ENCODE measurements at regions not wholly inside any gene's neighbourhood (a gene's known extent, or its start where the extent isn't known, plus 50 kb on each side); places are given as distances from the start of the nearest gene placed in this dataset.

DNA sequence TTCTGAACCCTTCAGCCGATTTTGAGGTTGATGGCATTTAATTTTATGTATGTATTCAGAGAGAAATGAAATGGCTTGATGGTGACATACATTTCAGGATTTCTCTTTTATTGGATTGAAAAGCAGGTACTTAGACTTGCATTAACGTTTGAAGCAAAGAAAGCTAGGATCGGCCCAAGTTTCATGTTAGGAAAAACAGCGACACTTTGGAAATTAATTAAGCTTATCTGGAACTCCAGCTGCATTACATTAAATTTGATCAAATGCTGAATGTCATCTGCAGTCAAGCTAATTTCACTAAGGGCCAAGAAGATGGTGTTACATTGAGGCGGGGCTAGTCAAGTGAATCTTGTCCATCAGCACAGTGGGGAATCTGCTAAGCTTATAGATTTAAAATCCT lies 441.8 kb downstream of the IRS1 start:
- Histone ChIP-seq H2BK20ac (ENCODE audit: low read depth, low read length, poor library complexity, severe bottlenecking) (no peak overlapping the region), H4K5ac (ENCODE audit: insufficient read length, low read depth, low read length) (no peak overlapping the region), H2BK120ac (ENCODE audit: low read depth, low read length, poor library complexity, severe bottlenecking) (no peak overlapping the region), H4K8ac (replicated peaks; ENCODE audit: insufficient read length, low read depth, low read length) (no peak overlapping the region), H3K23ac (ENCODE audit: insufficient read length, low read depth, low read length) (no peak overlapping the region), H3K27me3 (ENCODE audit: insufficient read depth, low read length) (no peaks in the 10 kb centered on the region), H2BK5ac (ENCODE audit: insufficient read length, low read length) (no peak overlapping the region), H3K4me1 (ENCODE audit: insufficient read depth, low read length) (0 out of 2 replicates have a peak, but pooled peaks cover 2% of the 10 kb centered on the region), H3K14ac (ENCODE audit: insufficient read depth, low read length) (no peak overlapping the region), H3K4me2 (ENCODE audit: insufficient read depth, insufficient read length, low read length) (no peak overlapping the region), H2BK15ac (ENCODE audit: low read depth, low read length) (no peak overlapping the region), H3K79me2 (ENCODE audit: insufficient read depth, low read length) (no peaks in the 10 kb centered on the region), H2AFZ (ENCODE audit: low read length) (no peak overlapping the region), H3K9ac (ENCODE audit: extremely low read depth, insufficient read length, low read length) (no peak overlapping the region), H3K79me1 (ENCODE audit: insufficient read depth, low read depth, low read length, poor library complexity, severe bottlenecking) (no peaks in the 10 kb centered on the region), H3K4ac (ENCODE audit: low read depth, low read length) (no peak overlapping the region), H3K27ac (ENCODE audit: insufficient read length, low read depth, low read length) (no peak overlapping the region), H2BK12ac (ENCODE audit: insufficient read length, low read depth, low read length) (no peak overlapping the region), H3K56ac (ENCODE audit: insufficient read length, low read depth, low read length) (no peak overlapping the region), H3K23me2 (ENCODE audit: insufficient read length, low read depth, low read length, poor library complexity, severe bottlenecking) (no peaks in the 10 kb centered on the region), H3T11ph (ENCODE audit: low read length) (no peak overlapping the region), H3K9me3 (ENCODE audit: control insufficient read depth, low read depth, low read length) (no peaks in the 10 kb centered on the region), H3K18ac (ENCODE audit: insufficient read length, low read depth, low read length) (no peak overlapping the region), H4K20me1 (ENCODE audit: control insufficient read depth, insufficient read depth, insufficient read length) (no peaks in the 10 kb centered on the region), H2AK5ac (ENCODE audit: insufficient read length, low read length) (no peak overlapping the region), H4K91ac (ENCODE audit: insufficient read length, low read depth, low read length) (no peak overlapping the region)
- TF ChIP-seq, protein P1, sequence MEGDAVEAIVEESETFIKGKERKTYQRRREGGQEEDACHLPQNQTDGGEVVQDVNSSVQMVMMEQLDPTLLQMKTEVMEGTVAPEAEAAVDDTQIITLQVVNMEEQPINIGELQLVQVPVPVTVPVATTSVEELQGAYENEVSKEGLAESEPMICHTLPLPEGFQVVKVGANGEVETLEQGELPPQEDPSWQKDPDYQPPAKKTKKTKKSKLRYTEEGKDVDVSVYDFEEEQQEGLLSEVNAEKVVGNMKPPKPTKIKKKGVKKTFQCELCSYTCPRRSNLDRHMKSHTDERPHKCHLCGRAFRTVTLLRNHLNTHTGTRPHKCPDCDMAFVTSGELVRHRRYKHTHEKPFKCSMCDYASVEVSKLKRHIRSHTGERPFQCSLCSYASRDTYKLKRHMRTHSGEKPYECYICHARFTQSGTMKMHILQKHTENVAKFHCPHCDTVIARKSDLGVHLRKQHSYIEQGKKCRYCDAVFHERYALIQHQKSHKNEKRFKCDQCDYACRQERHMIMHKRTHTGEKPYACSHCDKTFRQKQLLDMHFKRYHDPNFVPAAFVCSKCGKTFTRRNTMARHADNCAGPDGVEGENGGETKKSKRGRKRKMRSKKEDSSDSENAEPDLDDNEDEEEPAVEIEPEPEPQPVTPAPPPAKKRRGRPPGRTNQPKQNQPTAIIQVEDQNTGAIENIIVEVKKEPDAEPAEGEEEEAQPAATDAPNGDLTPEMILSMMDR (conservative IDR thresholded peaks at IDR 0.05) = no peak
- Mint-ChIP-seq H3K36me3 (ENCODE audit: insufficient read depth in 1 of 3, low read depth in 3 of 3) (no peaks in the 10 kb centered on the region; a peak in 1 of 7 replicates), H3K27ac (no peak overlapping the region), H3K4me3 (no peak overlapping the region), H3K27me3 (ENCODE audit: low read depth) (no peaks in the 10 kb centered on the region; the same call in 1 of the 2 replicates), H3K4me1 (peaks cover 3 to 9% of the 10 kb centered on the region in 2 experiments; a peak in 1 of 4 replicates), H3K9me3 (no peaks in the 10 kb centered on the region)
- no CpG with 5 or more reads among the region's 5 CpGs for WGBS (ENCODE audit: extremely low coverage, insufficient read length, low lambda C conversion rate)
- DNase-seq = no peak

All from H9 (cell line).